ENCODE measurements at regions not wholly inside any gene's neighbourhood (a gene's known extent, or its start where the extent isn't known, plus 50 kb on each side); places are given as distances from the start of the nearest gene placed in this dataset.

- FAIRE-seq, result no peak
- TF ChIP-seq CTCF (IDR thresholded peaks at IDR 0.05; ENCODE audit: insufficient read depth, missing control alignments), result no peak
- no peak for DNase-seq (ENCODE audit: insufficient read length, low spot score)
These were observed 143.9 kb upstream of the LIPC start for GRCh38 chr15:58287891-58288290.

- no peak for FAIRE-seq
- DNase-seq (ENCODE audit: insufficient read length, low spot score), result no peak
- no peak for TF ChIP-seq CTCF (IDR thresholded peaks at IDR 0.05; ENCODE audit: insufficient read depth, missing control alignments)
These were observed 143.2 kb upstream of the LIPC start for GRCh38 chr15:58288592-58288991.

GRCh38 chr15:58291848-58292247 lies 139.9 kb upstream of the LIPC start:
- DNase-seq (ENCODE audit: insufficient read length, low spot score) (no peak), FAIRE-seq (no peak)
- no peak for TF ChIP-seq CTCF (IDR thresholded peaks at IDR 0.05; ENCODE audit: insufficient read depth, missing control alignments)

- no peak for FAIRE-seq
- DNase-seq (ENCODE audit: insufficient read length, low spot score), result no peak
- TF ChIP-seq CTCF (IDR thresholded peaks at IDR 0.05; ENCODE audit: insufficient read depth, missing control alignments), result no peak
These were observed 139.0 kb upstream of the LIPC start for GRCh38 chr15:58292751-58293175.

GRCh38 chr15:58293622-58294550 lies 137.9 kb upstream of the LIPC start:
- DNase-seq (ENCODE audit: insufficient read length, low spot score) (no peak), FAIRE-seq (no peak)
- no peak for TF ChIP-seq CTCF (IDR thresholded peaks at IDR 0.05; ENCODE audit: insufficient read depth, missing control alignments)

GRCh38 chr15:58294681-58295254 lies 137.0 kb upstream of the LIPC start:
- no peak for FAIRE-seq
- no peak for TF ChIP-seq CTCF (IDR thresholded peaks at IDR 0.05; ENCODE audit: insufficient read depth, missing control alignments)
- no peak for DNase-seq (ENCODE audit: insufficient read length, low spot score)

All from D721Med (cell line).